HG03025 (cell line): ENCODE measurements at regions not wholly inside any gene's neighbourhood (a gene's known extent, or its start where the extent isn't known, plus 50 kb on each side); places are given as distances from the start of the nearest gene placed in this dataset.

Experiments used
- ATAC-seq: cut with Tn5 transposase; IDR thresholded peaks from one replicate; pipeline ENCODE4 v1.9.1; 2021; ENCODE audit warnings: mild to moderate bottlenecking, moderate library complexity; ENCODE audit not compliant: unreplicated experiment, low FRiP score

DNA sequence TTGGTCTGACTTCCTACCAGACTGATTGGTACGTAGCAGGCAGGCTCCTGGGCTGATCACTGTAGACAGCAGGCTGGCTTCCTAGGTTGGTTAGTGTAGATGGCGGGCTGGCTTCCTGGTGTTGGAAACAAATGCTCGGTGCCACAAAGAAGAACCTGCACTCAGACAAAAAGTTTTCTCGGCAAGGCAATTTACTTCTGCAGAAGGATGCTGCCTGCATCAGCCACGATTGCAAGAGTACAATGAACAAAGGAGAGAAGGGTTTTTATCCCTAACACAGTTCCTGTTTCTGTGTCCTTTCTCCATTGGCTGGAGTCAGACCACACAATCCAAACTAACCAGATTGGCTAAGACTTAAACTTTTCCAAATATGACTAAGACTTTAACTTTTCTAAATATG lies 123.6 kb upstream of the PPP2R2D start:
- ATAC-seq = no peak

DNA sequence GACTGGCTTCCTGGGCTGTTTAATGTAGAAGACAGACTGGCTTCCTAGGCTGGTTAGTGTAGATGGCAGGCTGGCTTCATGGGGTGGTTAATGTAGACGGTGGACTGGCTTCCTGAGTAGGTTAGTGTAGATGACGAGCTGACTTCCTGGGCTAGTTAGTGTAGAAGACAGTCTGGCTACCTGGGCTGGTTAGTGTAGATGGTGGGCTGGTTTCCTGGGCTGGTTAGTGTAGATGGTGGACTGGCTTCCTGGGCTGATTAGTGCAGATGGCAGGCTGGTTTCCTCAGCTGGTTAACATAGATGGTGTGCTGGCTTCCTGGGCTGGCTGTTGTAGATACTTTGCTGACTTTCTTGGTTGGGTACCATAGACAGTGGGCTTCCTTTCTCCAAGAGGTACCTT lies 122.9 kb upstream of the PPP2R2D start:
- no peak for ATAC-seq

DNA sequence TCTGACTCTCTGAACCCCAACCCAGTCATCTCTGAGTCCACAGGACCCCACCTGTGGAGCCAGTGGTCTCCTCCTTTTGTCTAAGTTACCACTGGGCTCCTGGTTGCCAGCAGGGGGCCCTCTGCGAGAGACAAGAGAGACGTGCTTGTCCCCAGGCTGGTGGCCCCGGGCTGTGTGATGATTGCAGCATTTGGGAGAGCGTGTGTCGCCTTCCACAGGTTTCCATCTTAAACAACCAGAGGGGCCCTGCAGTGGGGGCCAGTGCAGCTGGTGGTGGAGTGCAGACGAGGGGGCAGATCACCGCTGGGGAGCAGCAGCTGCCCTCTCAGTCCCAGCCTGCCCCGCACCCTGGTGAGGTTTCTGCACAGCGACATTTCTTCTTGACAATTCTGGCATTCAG lies 122.4 kb upstream of the PPP2R2D start:
- no peak for ATAC-seq

DNA sequence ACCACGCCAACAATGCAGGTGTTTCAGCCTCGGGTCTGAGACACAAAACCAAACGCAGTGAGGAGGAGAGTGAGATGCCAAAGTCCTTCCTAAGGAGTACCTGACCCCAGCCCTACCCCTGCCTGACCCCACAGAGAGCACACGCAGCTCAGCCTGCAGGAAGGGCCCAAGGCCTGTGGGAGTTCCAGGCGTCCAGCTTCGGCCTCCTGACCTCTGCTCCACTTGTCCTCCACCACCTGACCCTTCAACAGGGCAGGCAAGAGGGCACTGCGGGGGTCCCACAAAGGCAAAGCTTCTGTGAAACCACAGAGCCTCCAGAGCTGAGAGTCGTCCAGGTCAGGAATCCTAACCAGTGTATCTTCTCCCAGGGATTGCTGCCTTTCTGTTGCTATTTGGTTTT lies 122.0 kb upstream of the PPP2R2D start:
- ATAC-seq = no peak

DNA sequence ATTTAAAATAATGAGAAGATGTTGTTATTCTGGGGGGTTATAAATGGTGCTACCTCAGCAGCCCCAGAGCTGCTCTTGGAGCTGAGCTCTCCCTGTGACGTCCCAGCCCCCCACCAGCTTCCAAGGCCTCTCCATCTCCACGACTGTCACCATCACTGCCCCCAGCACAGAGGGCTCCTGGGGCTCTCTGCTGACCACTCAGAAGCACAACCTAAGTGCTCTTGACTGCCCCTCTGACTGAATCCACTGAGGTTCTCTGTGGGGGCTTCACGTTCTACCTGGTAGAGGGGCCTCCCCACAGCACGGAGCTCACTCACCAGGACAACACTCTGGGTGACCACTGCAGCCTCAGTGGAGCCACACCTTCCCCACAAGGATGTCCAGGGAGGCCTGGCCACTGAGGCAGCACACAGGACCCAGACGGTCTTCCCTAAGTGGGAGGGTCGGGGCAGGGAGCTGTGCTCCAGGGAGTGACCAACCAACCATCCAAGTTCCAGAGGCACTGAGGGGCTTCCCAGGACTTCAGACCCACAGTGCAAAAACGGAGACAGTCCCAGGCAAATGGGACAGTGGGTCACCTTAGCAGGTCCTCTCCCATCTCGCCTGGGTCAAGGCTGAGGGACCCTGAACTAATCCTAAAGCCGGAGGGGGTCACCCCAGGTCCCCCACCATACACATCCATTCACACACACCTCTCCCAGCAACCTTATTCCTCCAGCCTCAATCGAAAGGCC lies 121.0 kb upstream of the PPP2R2D start:
- no peak for ATAC-seq

DNA sequence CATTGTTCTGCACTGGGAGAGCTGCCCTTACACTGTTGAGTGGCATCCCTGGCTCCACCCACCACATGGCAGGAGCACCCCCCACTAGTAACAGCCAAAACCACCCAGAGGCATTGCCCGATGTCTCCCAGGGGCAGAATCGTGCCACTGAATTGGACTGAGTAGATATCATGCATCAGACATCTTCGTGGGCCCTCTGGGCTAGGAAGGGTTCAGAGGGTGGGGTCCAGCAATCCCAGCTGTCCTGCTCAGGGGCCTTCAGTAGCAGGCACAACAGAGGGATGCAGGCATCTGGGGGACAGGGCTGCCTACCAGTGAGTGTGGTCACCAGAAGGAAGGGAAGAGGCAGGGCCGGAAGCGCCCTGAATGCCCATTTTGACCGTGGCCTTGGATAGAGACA lies 119.7 kb upstream of the PPP2R2D start:
- ATAC-seq = no peak

DNA sequence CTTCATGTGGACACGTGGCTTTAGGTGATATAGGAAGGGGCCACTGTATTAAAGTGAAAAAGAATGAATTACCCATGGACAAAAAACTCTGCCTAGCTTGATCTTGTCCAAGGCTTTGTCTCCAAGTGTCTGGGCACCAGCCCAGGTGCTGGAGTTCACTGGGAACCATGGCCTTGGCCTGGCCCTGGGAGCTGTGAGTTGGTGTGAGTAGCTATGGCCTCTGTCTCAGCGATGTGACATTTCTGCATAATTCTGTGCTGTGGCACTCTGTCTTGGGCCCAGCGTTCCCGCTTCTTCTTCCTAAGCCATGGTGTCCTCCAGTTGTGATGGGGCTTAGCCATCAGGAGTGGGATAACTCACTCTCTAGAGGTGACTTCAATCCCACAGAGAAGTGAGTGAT lies 119.0 kb upstream of the PPP2R2D start:
- no peak for ATAC-seq

DNA sequence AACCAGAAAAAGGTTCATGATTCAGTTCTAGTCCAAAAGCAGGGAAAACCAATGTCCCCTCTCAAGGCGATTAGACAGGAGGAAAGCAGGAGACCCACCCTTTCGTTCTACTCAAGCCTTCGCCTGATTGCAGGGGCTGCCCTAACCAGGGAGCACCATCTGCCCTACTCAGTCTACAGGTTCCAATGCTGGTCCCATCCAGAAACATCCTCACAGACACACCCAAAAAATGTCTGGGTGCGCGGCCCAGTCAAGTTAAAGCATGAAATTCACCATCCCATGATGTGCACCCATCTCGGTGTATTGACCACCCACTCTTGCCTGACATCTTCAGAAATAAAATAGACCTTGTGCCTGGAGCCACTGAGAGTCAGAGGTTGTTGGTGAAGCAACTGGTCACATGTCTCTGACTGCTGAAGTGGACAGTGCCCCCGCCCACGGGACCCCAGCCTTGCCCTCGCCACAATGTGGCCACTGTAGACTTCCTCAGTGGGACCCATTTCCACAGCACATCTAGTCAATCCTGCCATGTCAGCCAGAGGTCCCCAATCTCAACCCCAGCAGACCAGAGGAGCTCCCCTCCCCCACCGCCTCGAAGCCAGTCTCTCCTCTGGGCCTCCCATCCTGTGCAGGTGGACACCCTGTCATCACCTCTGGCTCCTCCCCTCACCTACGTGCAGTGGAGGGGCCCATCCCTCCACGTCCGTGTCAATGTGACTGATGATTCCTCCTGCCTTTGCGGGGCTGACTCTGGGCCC lies 116.3 kb upstream of the PPP2R2D start:
- no peak for ATAC-seq

DNA sequence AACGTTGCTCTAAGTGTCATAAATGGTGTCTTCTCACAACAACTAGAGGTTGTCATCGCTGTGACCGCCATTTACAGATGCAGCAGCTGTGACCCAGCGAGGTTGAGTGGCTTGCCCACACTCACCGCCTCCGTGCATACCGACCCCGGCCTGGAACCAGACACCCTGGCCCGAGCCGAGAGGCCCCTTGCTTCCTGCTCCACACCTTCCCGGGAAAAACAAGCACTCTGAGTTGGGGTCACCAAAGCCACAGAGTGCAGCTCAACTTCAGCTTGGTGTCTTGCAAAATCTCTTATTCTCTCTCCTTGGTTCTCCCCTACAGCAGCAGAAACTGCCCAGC lies 115.7 kb upstream of the PPP2R2D start:
- ATAC-seq = no peak

DNA sequence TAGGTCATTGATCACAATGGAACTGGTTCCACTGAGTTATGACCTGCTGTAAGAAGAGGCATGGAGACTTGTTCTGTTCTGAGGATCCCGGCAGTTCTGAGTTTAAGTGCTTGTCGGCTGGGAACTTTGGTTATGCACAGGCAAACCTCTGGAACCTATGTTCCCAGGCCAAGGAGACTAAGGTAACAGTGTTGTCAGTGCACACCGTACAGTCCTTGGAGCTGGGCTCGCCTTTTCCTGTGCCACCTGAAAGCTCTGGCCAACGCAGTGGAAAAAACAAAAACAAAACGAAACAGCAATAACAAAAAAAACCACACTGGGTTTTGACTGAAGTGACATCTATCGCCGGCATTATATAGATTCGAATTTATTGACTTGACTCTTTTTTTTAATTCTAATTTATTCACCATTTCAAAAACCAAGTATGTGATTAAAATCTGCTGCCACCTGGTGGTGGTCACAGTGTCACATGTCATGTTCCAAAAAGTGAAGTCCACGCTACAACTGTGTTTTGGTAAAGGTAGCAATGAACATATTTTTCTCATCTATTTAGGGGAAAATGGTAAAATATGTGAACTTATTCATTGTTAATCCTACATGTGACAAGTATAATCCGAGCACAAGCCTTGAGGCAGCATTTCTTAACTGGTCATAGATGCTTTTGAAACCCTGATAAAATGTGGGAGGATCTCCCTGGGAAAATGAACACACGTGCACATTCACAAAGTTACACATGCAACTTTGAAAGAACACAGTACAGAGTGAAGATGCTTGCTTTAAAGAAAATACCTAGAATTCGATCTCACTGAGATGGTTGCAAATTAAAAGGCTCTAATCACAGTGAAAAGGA lies 113.8 kb upstream of the PPP2R2D start:
- ATAC-seq = no peak

DNA sequence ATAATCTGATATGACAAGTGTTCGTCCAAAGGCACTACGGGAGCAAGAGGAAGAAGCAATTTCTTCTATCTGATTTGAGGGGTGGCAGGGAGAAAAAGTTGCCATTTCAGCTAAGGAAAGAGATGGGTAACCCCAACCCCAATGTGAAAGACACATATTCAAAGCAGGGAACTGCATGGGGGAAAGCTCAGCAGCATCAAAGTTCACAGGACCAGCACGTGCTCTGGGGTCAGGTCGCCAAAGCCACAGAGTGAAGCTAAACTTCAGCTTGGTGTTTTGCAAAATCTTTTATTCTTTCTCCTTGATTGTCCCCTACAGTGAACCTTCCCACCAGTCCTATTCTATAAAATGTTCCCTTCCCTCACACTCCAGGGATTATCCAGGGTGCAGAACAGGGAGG lies 112.8 kb upstream of the PPP2R2D start:
- no peak for ATAC-seq

DNA sequence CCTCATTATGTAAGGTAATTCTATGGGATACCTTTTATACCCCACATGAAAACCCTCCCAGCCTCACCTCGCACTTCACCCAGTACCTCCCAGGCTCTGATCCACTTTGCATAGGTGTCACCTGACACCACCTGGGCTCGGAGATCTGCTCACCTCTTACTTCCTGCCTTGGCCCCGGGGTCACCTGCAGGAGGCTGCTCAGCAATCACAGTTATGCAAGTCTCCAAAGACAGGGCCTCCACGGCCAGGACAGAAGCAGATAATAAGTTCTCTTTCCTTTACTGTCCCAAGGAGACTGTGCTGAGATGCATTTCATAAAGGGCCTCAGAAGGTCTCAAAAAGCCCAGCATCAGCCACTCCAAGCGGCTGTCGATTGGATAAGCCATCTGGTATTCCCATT lies 112.4 kb upstream of the PPP2R2D start:
- ATAC-seq = no peak

DNA sequence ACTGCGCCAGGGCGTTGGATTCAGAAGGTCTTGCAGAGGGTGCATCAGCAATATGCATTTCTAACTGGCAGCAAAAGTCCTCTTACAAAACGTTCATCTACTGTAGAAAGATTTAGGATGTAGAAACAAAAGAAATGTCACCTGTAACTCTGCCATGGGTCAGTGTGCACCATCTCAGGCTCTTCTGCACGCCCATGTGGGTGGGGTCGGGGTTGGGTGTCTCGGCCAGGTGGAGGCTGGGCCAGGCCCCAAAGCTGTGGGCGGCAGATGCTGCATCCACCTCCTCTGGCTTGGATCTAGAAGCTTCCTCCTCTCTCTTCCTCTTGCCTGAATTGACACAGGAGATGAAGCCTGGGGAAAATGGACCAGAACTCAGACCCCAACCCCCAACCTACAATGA lies 111.3 kb upstream of the PPP2R2D start:
- ATAC-seq = no peak

DNA sequence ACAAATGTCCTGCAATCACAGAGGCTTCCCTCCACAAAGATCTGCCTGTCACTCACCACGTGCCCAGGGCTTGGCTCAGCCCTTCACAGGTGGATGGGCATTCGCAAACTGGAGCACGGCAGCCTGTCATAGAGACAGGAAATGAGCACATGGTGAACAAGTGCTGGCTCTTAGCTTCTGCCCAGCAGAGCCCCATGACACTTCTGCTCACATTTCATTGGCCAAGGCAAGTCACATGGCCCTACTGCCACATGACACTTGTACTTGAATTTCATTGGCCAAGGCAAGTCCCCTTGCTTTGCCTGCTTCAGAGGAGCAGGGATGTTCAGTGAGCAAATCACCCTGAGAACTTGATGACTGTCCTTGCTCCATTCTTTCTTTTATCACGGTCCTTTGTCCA lies 110.8 kb upstream of the PPP2R2D start:
- no peak for ATAC-seq

DNA sequence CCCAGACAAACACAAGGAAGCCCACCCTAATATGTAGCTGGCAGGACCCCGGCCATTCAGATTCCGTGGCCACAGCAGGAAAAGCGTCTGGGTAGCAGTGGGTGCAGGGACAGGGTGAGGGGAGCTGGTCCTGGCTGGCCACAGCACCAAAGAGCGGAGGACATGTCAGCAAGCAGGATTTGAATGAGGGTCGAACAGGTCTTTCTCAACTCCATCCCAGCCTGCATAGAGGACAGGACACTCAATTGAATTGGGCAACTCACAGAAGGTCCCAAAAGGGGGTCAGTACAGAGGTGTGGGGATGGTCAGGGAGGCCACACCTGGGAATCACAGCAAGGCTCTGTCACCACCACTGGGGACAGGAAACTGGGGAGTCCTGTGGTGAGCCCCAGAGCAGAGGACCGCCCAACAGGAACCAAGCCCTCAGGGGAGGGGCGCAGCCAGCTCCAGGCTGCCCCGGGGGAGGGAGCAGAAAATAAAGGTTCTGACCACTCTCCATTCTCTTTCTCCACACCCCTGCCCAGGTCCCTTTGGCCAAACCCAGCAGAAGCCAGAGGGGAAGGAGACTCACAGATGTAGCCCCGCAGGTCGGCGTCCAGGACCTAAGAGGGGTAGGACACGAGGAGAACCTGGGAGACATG lies 108.7 kb upstream of the PPP2R2D start:
- ATAC-seq = no peak

DNA sequence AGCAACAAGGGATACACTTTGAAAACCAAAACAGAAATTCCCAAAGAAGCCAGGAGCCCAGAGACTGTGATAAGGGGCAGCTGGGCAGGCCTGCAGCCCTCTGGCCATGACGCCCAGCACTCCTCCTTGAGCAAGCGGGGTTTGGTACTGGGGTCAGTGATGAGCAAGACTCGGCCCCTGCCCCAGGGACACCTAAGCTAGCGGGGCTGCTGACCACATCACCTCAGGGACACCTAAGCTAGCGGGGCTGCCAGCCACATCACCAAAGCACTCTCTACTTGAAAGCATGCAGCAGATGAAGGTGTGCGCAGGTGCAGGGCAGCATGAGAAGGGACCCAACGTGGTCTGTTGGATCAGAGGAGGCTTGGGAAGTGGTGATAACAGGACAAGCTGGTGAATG lies 108.0 kb upstream of the PPP2R2D start:
- no peak for ATAC-seq

DNA sequence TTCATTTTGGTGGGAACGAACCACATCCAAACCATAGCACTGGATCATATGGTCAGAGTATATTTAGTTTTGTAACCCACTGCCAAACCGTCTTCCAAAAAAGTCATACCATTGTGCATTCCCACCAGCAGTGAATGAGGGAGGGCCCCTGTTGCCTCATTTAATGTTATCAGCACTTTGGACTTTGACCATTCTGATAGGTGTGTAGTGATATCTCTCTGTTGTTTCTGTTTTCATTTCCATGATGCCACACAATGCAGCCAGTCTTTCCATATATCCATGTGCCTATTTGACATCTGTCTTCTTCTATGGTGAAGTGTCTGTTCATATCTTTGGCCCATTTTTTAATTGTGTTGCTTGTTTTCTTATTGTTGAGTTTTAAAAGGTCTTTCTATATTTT lies 105.0 kb upstream of the PPP2R2D start:
- no peak for ATAC-seq

DNA sequence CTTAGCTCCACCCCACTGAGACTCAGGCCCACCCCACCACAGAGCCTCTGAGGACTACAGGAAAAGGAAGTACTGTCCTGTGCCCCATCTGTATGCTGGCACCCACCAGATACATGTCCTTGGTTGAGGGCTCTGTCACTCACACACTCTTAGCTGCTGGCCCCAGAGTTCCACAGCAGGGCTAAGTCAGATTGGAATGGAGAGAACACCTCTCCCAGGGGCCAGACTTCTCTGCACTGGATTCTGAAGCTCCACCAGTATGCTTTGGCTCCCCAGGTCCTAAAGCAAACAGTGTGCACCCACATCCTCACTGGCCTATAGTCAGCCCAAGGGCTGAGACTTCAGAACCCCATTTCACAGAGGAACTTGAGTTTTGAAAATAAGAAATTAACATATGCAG lies 103.2 kb upstream of the PPP2R2D start:
- ATAC-seq = no peak

DNA sequence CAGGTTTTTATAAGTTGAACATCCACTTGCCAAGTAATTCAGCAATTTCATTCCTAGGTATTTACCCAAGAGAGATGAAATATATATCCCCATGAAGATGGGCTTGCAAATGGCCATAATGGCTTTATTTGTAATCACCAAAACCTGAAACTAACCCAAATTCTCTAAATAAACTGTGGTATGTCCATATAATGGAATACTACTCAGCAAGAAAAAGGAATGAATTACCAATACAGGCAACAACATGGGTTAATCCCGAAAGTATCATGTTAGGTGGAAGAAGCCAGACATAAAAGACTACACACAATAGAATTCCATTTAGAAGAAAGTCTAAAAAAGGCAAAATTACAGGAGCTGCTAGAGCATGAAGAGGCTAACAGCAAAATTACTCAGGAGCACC lies 101.4 kb upstream of the PPP2R2D start:
- ATAC-seq = no peak

DNA sequence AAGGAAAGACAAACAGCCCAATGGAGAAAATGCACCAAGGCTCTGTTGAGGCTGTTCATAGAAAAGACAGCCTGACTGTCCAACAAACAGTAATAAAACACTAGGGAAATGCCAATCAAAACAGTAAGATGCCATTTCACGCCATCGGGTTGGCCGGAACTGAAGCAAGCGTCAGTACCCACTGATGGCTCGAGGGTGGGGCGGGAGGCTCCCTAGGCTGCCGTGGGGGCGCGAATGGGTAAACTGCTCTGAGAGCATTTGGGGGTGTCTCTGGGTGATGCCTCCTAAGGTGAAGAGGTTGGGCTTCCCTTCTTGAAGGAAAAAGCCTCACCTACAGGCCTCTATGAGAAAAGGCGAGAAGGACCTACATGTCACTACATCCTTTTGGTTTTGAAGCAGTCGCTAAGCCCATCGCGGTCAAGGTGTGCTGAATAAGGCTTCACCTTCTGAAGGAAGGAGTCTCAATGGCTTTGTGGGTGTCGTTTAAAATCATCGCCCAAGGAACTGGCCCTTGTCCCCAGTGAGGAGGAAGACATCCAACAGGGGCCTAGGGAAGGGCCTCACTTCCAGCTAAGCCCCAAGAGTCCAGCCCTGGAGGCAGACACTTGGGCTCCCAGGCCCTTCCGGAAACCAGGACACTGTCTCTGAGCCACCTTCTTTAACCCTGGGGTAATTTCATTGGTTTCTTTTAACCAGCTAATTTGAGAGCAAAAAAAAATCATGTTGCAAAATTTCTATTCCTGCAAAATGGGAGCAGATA lies 98.5 kb upstream of the PPP2R2D start:
- no peak for ATAC-seq
